CD4-positive, alpha-beta T cell treated with Interleukin-2 at 100 ng/mL for 4 hours (primary cell): ENCODE measurements at regions not wholly inside any gene's neighbourhood (a gene's known extent, or its start where the extent isn't known, plus 50 kb on each side); places are given as distances from the start of the nearest gene placed in this dataset.
"Not testable (repeated sequence)": the region's sequence is repeated elsewhere in the genome, so short reads cannot be mapped to it uniquely, and the experiment has no call there.

Experiments
- DNase-seq: peaks from one replicate; pipeline ENCODE4 v3.0.0-alpha.2; 2020; ENCODE audit warnings: low spot score

- DNase-seq, result no peak
Observed at GRCh38 chr19:31037286-31037980, 311.8 kb downstream of the TSHZ3 start.

DNA sequence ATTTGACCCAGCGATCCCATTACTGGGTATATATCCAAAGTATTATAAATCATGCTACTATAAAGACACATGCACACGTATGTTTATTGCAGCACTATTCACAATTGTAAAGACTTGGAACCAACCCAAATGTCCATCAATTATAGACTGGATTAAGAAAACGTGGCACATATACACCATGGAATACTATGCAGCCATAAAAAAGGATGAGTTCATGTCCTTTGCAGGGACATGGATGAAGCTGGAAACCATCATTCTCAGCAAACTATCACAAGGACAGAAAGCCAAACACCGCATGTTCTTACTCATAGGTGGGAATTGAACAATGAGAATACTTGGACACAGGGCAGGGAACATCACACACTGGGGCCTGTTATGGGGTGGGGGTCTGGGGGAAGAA, 317.8 kb downstream of the TSHZ3 start:
- not testable (repeated sequence) for DNase-seq

DNA sequence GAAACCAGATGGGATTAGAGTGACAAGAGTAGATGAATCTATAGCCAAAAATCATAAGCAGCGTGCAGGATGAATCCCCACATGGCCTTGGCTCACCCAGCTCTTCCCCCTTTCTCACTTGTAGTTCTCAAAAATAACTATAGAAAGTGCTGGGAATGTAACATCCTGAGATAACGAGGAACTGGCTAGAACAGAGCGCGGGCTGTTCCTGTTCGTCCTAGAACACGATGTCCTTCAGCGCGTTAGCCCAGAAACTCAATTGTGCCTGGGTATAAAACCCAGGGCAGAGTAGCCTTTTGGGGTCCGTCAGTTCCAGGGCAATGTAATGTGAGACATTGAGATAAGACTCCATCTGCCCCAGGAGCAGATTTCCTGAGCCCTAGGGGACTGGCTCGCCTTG, 326.2 kb downstream of the TSHZ3 start:
- no peak for DNase-seq

DNA sequence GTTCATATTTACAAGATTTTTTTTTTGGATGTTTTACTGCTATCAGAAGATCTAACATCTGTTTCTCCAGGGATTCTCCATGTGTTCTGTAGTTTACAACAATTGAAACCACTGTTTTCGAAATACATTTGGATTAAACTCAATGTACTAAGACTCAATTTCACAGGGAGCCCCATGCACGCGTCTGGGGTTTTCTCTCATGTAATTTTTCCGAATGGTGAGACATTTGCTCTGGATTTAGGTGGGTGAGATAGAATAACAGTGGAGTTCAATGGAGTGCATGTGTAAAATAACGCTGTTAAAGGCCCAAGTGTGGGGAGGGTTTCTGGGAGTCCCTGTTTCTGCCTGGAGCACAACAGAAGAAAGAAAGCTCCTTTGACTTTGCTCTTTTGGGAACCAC, 330.3 kb downstream of the TSHZ3 start:
- DNase-seq, result no peak

GRCh38 chr19:31015778-31016177, 333.5 kb downstream of the TSHZ3 start:
- DNase-seq, result no peak

- no peak for DNase-seq
Observed at GRCh38 chr19:31014668-31015067, 334.6 kb downstream of the TSHZ3 start.

DNA sequence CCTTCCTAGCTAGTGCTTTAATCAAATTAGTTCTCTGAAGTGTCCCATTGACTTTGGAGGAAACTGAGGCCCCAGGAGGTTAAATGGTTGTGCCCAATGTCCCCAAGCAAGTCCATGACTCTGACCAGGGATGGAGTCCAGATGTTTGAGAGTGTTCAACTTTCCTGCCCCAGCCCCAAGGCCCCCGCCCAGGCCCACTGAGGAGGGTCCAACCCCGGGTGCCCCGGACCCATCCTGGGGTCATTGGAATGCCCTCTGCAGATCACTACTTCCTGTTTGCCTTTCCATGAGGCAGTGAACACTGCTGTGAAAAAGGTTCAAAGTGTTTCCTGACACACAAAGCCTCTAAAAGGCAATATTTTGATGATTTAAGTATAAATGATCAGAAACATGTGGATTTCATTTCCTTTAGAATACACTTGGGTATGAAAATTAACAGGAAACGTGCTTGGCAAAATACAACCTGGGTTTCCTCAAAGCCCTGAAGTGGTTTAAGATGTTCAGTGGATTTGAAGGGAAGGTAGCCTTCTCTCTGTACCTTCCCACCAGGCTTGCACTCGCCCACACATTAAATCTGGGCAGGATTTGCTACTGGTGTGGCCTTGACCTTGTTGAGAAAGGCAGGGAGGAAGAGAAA, 335.7 kb downstream of the TSHZ3 start:
- no peak for DNase-seq

- no peak for DNase-seq
Observed at GRCh38 chr19:31002518-31003244, 346.6 kb downstream of the TSHZ3 start.

- DNase-seq, result no peak
Observed at GRCh38 chr19:31001991-31002390, 347.2 kb downstream of the TSHZ3 start.

GRCh38 chr19:31000913-31001312, 348.3 kb downstream of the TSHZ3 start:
- DNase-seq, result no peak

GRCh38 chr19:30999726-31000125, 349.5 kb downstream of the TSHZ3 start:
- no peak for DNase-seq

GRCh38 chr19:30997222-30997621, 352.0 kb downstream of the TSHZ3 start:
- no peak for DNase-seq

GRCh38 chr19:30978639-30979038, 370.6 kb downstream of the TSHZ3 start:
- no peak for DNase-seq

- no peak for DNase-seq
Observed at GRCh38 chr19:30969591-30969990, 379.6 kb downstream of the TSHZ3 start.

- DNase-seq, result no peak
Observed at GRCh38 chr19:30968841-30969399, 380.3 kb downstream of the TSHZ3 start.

DNA sequence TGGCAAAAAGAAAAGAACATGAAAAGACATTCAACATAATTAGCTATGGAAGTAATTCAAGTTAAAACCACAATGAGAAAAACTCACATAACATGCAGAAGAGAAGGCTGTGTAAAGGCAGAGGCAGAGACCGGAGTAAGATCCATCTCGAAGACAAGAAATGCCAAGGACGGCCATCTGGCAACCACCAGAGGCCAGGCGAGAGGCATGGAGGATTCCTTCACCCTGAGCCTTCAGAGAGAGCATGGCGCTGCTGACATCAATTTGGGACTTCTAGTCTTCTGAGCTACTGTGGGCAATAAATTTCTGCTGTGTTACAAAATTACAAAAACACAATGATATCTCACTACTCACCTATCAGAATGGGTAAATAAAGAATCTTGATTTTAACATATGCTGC, 381.0 kb downstream of the TSHZ3 start:
- no peak for DNase-seq

DNA sequence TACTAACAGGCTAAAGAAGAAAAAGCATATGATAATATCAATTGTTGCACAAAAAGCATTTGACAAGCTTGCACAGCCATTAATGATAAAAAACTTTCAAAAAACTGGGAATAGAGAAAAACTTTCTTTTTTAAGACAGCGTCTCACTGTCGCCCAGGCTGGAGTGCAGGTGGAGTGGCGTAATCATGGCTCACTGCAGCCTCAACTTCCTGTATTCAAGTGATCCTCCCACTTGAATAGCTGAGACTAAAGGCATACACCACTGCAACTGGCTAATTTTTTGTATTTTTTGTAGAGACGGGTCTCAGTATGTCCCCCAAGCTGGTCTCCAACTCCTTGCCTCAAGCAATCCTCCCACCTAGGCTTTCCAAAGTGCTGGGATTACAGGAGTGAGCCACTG, 382.8 kb downstream of the TSHZ3 start:
- no peak for DNase-seq

DNA sequence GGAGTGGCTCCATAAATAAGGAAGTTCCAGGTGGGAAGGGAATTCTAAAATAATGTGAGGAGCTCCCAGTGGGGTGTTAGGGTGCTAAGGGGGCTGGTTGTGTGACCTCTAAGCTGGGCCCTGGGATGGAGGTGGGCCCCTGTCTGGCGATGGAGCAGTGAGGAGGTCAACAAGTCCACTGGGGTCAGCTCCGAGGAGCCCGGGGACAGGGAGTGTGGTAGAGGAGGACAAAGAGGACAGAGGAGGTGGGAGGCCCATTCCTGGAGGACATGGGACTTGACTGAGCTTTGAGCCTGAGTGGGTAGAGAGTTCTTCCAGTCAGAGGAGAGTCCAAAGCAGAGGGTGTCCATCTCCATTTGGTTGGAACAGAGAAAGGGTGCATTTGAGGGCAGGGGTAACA, 390.2 kb downstream of the TSHZ3 start:
- no peak for DNase-seq

DNA sequence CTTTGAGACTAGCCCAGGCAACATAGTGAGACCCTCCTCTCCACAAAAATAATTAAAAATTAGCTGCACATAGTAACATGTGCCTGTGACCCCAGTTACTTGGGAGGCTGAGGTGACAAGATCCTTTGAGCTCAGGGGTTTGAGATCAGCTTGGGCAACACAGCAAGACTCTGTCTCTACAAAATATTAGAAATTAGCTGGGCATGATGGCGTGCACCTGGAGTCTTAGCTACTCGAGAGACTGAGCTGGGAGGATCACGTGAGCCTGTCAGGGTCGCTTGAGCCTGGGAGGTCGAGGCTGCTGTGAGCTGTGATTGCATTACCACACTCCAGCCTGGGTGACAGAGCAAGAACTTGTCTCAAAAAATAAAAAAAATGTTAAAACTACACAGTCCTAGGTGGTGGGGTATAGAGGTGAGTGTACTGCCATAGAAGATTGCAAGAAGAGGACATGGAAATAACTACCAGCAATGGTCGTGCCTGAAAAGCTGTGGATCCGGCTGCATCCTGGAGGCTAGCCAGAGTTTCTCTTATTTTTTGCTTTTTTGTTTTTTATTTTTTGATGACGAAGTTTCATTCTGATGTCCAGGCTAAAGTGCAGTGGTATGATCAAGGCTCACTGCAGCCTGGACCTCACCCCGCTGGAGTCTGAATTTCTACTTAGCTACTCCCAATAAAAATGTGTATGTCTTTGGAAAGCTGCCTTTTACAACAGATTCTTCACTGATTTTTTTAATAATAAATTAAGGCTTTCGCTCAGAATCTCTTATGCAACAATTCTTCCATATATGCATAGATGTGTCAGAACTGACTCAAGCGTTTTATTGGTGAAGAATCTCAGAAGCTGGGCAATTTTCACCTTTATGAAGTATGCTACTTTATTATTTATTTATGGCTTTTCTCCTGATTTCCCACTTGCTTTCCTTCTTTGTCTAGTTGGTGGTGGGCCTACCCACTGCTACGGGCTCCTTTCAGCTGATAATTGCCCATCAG, 393.8 kb downstream of the TSHZ3 start:
- no peak for DNase-seq

DNA sequence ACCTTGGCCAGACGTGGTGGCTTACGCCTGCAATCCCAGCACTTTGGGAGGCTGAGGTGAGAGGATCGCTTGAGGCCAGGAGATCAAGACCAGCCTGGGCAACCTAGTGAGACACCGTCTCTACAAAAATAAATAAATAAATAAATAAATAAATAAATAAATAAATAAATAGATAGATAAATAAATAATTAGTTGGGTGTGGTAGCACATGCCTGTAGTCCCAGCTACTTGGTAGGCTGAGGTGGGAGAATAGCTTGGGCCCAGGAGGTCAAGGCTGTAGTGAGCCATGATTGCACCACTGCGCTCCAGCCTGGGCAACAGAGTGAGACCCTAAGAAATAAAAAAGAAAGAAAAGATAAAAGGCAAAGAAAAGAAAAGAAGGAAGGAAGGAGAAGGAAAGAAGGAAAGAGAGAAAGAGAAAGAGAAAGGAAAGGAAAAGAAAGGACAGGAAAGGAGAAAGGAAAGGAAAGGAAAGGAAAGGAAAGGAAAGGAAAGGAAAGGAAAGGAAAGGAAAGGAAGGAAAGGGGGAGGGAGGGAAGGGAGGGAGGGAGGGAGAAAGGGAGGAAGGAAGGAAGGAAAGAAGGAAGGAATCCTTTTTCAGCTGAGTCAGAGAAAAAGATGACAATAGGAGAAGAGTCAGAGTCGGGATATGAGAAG, 404.8 kb downstream of the TSHZ3 start:
- not testable (repeated sequence) for DNase-seq
